SK-N-SH (cell line): ENCODE measurements at regions not wholly inside any gene's neighbourhood (a gene's known extent, or its start where the extent isn't known, plus 50 kb on each side); places are given as distances from the start of the nearest gene placed in this dataset.

Experiments
- CTCF ChIA-PET: fragments of 300-600, 350-600 bp; formaldehyde crosslinking; extraction: SDS; loops from one replicate; lab custom pipeline; 2021; lab: Yijun Ruan, JAX
- POLR2A ChIA-PET: fragments of 350-600 bp; sonication (Branson Sonifier 250); formaldehyde crosslinking; extraction: SDS; loops from one replicate; lab custom pipeline; 2020; ENCODE audit warnings: antibody characterized with exemption, inconsistent platforms; lab: Yijun Ruan, JAX
- DNase-seq: peaks from one replicate; pipeline ENCODE4 v3.0.0; 2012
- H2AFZ ChIP-seq: fragments of 200-600 bp; sonication (generic); 2 replicates; pipeline ENCODE4 v1.8.1; 2016; ENCODE audit warnings: antibody characterized with exemption, mild to moderate bottlenecking, low read depth
- H3F3A ChIP-seq: fragments of 200-600 bp; sonication (generic); replicated peaks from 2 replicates; pipeline ENCODE3; 2016; ENCODE audit warnings: antibody characterized with exemption, mild to moderate bottlenecking; ENCODE audit not compliant: insufficient read depth
- H3K27ac ChIP-seq, 2 experiments: fragments of 200-500 bp in 1 of 2; fragments of 200-600 bp in 1 of 2; sonication (Bioruptor generic) in 1 of 2; sonication (generic), shearing (Covaris generic) in 1 of 2; 2 replicates each; pipeline versions ENCODE4 v1.5.1 to v1.6.1; 2014 to 2016; ENCODE audit warnings: low read depth in 2 of 2, inconsistent platforms in 1 of 2, low read length in 1 of 2, mild to moderate bottlenecking in 1 of 2, mixed read lengths in 1 of 2
- H3K27me3 ChIP-seq: fragments of 200-600 bp; sonication (generic), shearing (Covaris generic); 2 replicates; pipeline ENCODE4 v1.6.1; 2016; ENCODE audit warnings: mixed run types; ENCODE audit not compliant: insufficient read depth
- H3K36me3 ChIP-seq, 2 experiments: fragments of 200-500 bp in 1 of 2; fragments of 200-600 bp in 1 of 2; sonication (Bioruptor generic) in 1 of 2; sonication (generic) in 1 of 2; replicated peaks in 1 of 2; 2 replicates each; pipeline versions ENCODE3 to v1.5.1; 2014 to 2016; ENCODE audit warnings: low read length in 1 of 2, mild to moderate bottlenecking in 1 of 2; ENCODE audit not compliant: insufficient read depth in 2 of 2, control insufficient read depth in 1 of 2
- H3K4me1 ChIP-seq, 2 experiments: fragments of 200-500 bp in 1 of 2; fragments of 200-600 bp in 1 of 2; sonication (Bioruptor generic) in 1 of 2; sonication (generic), shearing (Covaris generic) in 1 of 2; 2 replicates each; pipeline versions ENCODE4 v1.5.1 to v1.6.1; 2014 to 2016; ENCODE audit warnings: low read depth in 1 of 2, low read length in 1 of 2, mixed run types in 1 of 2; ENCODE audit not compliant: insufficient read depth in 2 of 2, control insufficient read depth in 1 of 2
- H3K4me2 ChIP-seq: fragments of 200-600 bp; sonication (generic), shearing (Covaris generic); 2 replicates; pipeline ENCODE4 v1.6.1; 2017; ENCODE audit warnings: mixed run types
- H3K4me3 ChIP-seq, 2 experiments: fragments of 200-500 bp in 1 of 2; fragments of 200-600 bp in 1 of 2; sonication (Bioruptor generic) in 1 of 2; sonication (generic), shearing (Covaris generic) in 1 of 2; 2 replicates each; pipeline versions ENCODE4 v1.5.1 to v1.8.1; 2014 to 2016; ENCODE audit warnings: low read depth in 2 of 2, inconsistent platforms in 1 of 2, low read length in 1 of 2, mild to moderate bottlenecking in 1 of 2, mixed read lengths in 1 of 2, moderate library complexity in 1 of 2
- H3K79me2 ChIP-seq: fragments of 200-600 bp; sonication (generic); 2 replicates; pipeline ENCODE4 v1.8.1; 2017; ENCODE audit warnings: mild to moderate bottlenecking; ENCODE audit not compliant: insufficient read depth
- H3K9ac ChIP-seq: fragments of 200-600 bp; sonication (generic); 2 replicates; pipeline ENCODE4 v1.6.1; 2017; ENCODE audit warnings: mixed run types
- H3K9me2 ChIP-seq: fragments of 200-600 bp; sonication (generic); 2 replicates; pipeline ENCODE4 v1.6.1; 2017; ENCODE audit warnings: mixed run types
- H3K9me3 ChIP-seq: fragments of 200-600 bp; sonication (generic); 2 replicates; pipeline ENCODE4 v1.6.1; 2017; ENCODE audit warnings: mixed run types, mild to moderate bottlenecking, moderate library complexity
- H4K20me1 ChIP-seq: fragments of 200-600 bp; sonication (generic); 2 replicates; pipeline ENCODE4 v1.6.1; 2017; ENCODE audit warnings: mild to moderate bottlenecking, mixed run types; ENCODE audit not compliant: insufficient read depth
- ELF1 ChIP-seq: IDR thresholded peaks from 2 replicates; pipeline ENCODE4 v1.4.0; 2012
- FOSL2 ChIP-seq: IDR thresholded peaks from 2 replicates; pipeline ENCODE4 v1.4.0; 2012; ENCODE audit warnings: low read depth, mild to moderate bottlenecking, moderate library complexity, borderline replicate concordance
- GABPA ChIP-seq: IDR thresholded peaks from 2 replicates; pipeline ENCODE4 v1.4.0; 2012; ENCODE audit warnings: low read depth, mild to moderate bottlenecking
- GATA2 ChIP-seq: sonication (generic); formaldehyde crosslinking; IDR thresholded peaks from 2 replicates; pipeline ENCODE4 v1.5.0; 2020; ENCODE audit warnings: mild to moderate bottlenecking, missing genetic modification reagents
- MAX ChIP-seq: IDR thresholded peaks from 2 replicates; pipeline ENCODE4 v1.4.0; 2012; ENCODE audit warnings: low read depth
- MEF2A ChIP-seq: IDR thresholded peaks from 2 replicates; pipeline ENCODE4 v1.4.0; 2012; ENCODE audit warnings: low read depth, borderline replicate concordance
- MXI1 ChIP-seq: IDR thresholded peaks from 2 replicates; pipeline ENCODE4 v1.6.1; 2012; ENCODE audit warnings: mild to moderate bottlenecking, low read depth, low read length, improper control_type of control experiment
- NRF1 ChIP-seq: IDR thresholded peaks from 2 replicates; pipeline ENCODE4 v1.6.1; 2012; ENCODE audit warnings: low read depth, mild to moderate bottlenecking, low read length
- RCOR1 ChIP-seq: fragments of 150-350 bp; IDR thresholded peaks from 2 replicates; pipeline ENCODE4 v1.6.1; 2017; ENCODE audit warnings: antibody characterized with exemption, low read length
- REST ChIP-seq: IDR thresholded peaks from 2 replicates; pipeline ENCODE4 v1.6.1; 2012; ENCODE audit warnings: mild to moderate bottlenecking, low read depth, low read length, moderate library complexity
- RFX5 ChIP-seq: IDR thresholded peaks from 2 replicates; pipeline ENCODE4 v1.6.1; 2012; ENCODE audit warnings: mild to moderate bottlenecking, improper control_type of control experiment, low read length
- TAF1 ChIP-seq: IDR thresholded peaks from 2 replicates; pipeline ENCODE4 v1.6.1; 2012; ENCODE audit warnings: low read depth, mild to moderate bottlenecking, low read length, moderate library complexity, borderline replicate concordance
- TCF12 ChIP-seq: IDR thresholded peaks from 2 replicates; pipeline ENCODE4 v1.4.0; 2012
- USF2 ChIP-seq: fragments of 150-350 bp; IDR thresholded peaks from 2 replicates; pipeline ENCODE4 v1.6.1; 2017; ENCODE audit warnings: antibody characterized with exemption, low read length, low read depth, borderline replicate concordance
- ZBTB33 ChIP-seq: IDR thresholded peaks from 2 replicates; pipeline ENCODE4 v1.4.0; 2012; ENCODE audit warnings: low read depth, borderline replicate concordance

DNA sequence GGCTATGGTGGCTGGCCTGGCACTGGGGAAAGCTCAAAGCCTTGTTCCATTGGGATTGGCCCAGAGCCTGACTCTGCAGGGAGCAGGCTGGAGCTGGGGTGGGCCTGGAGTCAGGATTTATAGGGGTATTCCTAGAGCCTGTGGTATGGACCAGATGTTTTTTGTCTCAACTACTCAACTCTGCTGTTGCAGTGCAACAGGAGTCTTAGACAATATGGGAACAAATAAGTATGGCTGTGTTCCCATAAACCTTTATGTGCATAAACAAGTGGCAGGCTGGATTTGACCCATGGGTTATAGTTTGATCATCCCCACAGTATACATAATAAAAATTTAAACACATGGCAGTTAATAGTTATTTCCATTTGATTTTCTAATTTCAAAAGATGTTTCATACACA, 557.9 kb upstream of the ARX start:
- H3F3A ChIP-seq = no peaks in the 10 kb centered on the region
- H3K27me3 ChIP-seq = no peaks in the 10 kb centered on the region
- no peaks in the 10 kb centered on the region for H3K79me2 ChIP-seq
- no peak overlapping the region for H3K4me3 ChIP-seq
- no peaks in the 10 kb centered on the region for H4K20me1 ChIP-seq
- H3K4me2 ChIP-seq = no peak overlapping the region
- H3K27ac ChIP-seq = no peak overlapping the region
- H3K4me1 ChIP-seq = no peaks in the 10 kb centered on the region
- no peak for TF ChIP-seq ELF1
- no peak for TF ChIP-seq TAF1
- no peak for TF ChIP-seq MEF2A
- TF ChIP-seq ZBTB33 = no peak
- no peak for TF ChIP-seq GATA2 (CRISPR knock-in tag)
- TF ChIP-seq NRF1 = no peak
- TF ChIP-seq RFX5 = no peak
- no peak for TF ChIP-seq GABPA
- no peak for TF ChIP-seq RCOR1
- no peak for TF ChIP-seq MXI1
- no peak for TF ChIP-seq USF2
- TF ChIP-seq FOSL2 = no peak
- no peak for TF ChIP-seq REST
- no peak for TF ChIP-seq TCF12
- no peak for TF ChIP-seq MAX
- POLR2A ChIA-PET = no interaction called here
- H2AFZ ChIP-seq = no peak overlapping the region
- no peaks in the 10 kb centered on the region for H3K9me3 ChIP-seq
- no peak overlapping the region for H3K9ac ChIP-seq
- H3K9me2 ChIP-seq = no peaks in the 10 kb centered on the region
- CTCF ChIA-PET = no interaction called here
- no peaks in the 10 kb centered on the region for H3K36me3 ChIP-seq
- no peak for DNase-seq
